Erythroblast (primary cell): ENCODE measurements at regions not wholly inside any gene's neighbourhood (a gene's known extent, or its start where the extent isn't known, plus 50 kb on each side); places are given as distances from the start of the nearest gene placed in this dataset.

ENCODE experiments used
- GATA1 ChIP-seq: IDR thresholded peaks from 2 replicates; pipeline ENCODE4 v1.6.1; 2011; ENCODE audit warnings: low read depth, mild to moderate bottlenecking, control low read depth, low read length, moderate library complexity
- POLR2A ChIP-seq: IDR thresholded peaks from 2 replicates; pipeline ENCODE4 v1.6.1; 2011; ENCODE audit warnings: mild to moderate bottlenecking, low read length

- no peak for TF ChIP-seq POLR2A
- no peak for TF ChIP-seq GATA1
These were observed 551.0 kb downstream of the ZNF608 start for GRCh38 chr5:124195411-124195810.
